Activated T-cell treated with anti-CD3 and anti-CD28 coated beads, Interleukin-2, amount 50 U/mL, for 72 hours (primary cell): ENCODE measurements at regions not wholly inside any gene's neighbourhood (a gene's known extent, or its start where the extent isn't known, plus 50 kb on each side); places are given as distances from the start of the nearest gene placed in this dataset.

Source experiments
- ATAC-seq, 2 donors: fragments of 150-1000 bp; cut with Tn5 transposase; replicated peaks in 1 of 2; 2 replicates each; pipeline ENCODE4 v1.10.0; 2021; ENCODE audit warnings: moderate library complexity in 2 of 2, mild to moderate bottlenecking in 1 of 2
- DNase-seq, 2 donors: peaks; one replicate each; pipeline ENCODE4 v3.0.0; 2021 to 2022; ENCODE audit warnings: mixed read lengths in 1 of 2
- H3K27ac Mint-ChIP-seq: one replicate; pipeline ENCODE4 v1.8.0; 2022; ENCODE audit warnings: mild to moderate bottlenecking, moderate library complexity, mixed read lengths
- H3K27me3 Mint-ChIP-seq: one replicate; pipeline ENCODE4 v1.8.0; 2022; ENCODE audit warnings: low read depth, mixed read lengths
- H3K36me3 Mint-ChIP-seq, 2 donors: one replicate each; pipeline ENCODE4 v1.8.0; 2022; ENCODE audit warnings: mixed read lengths in 2 of 2, mild to moderate bottlenecking in 1 of 2; ENCODE audit not compliant: insufficient read depth in 2 of 2
- H3K4me1 Mint-ChIP-seq: one replicate; pipeline ENCODE4 v1.8.0; 2022; ENCODE audit warnings: low read depth, mixed read lengths
- H3K4me3 Mint-ChIP-seq, 2 donors: one replicate each; pipeline ENCODE4 v1.8.0; 2022; ENCODE audit warnings: mild to moderate bottlenecking in 2 of 2, mixed read lengths in 2 of 2, moderate library complexity in 2 of 2
- H3K9me3 Mint-ChIP-seq, 2 donors: one replicate each; pipeline ENCODE4 v1.8.0; 2022; ENCODE audit warnings: mixed read lengths in 2 of 2

DNA sequence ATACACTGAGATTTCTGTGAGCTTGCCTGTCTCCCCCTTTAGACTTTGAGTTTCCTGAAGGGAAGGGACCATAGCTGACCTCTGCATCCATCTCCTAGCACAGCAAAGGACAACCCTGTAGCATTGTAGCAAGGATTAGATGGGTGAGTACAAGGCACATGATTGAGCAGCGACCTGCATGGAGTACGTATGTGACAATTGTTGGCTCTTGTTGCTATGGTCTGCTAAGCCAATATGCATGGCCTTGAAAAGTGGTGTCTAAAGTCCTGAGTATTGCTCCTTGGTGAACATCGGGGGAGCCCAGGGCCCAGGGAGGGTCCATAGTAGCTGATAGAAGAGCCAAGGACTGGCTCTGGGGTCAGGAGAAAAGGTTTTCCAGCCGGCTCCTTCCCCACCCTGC, 365.0 kb upstream of the CHD6 start:
- Mint-ChIP-seq H3K4me3 (no peak overlapping the region), H3K9me3 (peaks cover 0 to 2% of the 10 kb centered on the region in 2 donors), H3K4me1 (no peaks in the 10 kb centered on the region), H3K27ac (no peak overlapping the region), H3K36me3 (no peaks in the 10 kb centered on the region), H3K27me3 (no peaks in the 10 kb centered on the region)
- DNase-seq (no peak), ATAC-seq (no peak)

DNA sequence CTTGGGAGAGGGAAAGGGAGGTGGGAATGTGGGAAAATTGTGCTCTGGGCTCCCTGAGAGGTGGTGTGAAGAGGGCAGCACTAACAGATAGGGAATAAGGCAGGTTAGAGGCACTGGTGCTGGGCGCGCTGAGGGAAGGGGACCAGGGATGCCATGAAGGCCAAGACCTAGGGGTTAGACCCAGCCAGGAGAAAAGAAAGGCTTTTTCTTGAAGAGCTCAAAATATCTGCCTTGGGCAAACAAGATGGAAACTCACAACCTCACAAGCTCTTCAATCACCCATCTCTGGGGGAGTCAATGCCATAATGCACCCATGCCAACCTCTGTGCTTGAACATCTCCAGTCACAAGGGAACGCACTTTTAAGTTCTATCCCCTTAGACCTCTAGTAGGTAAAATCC, 363.6 kb upstream of the CHD6 start:
- ATAC-seq: no peak

DNA sequence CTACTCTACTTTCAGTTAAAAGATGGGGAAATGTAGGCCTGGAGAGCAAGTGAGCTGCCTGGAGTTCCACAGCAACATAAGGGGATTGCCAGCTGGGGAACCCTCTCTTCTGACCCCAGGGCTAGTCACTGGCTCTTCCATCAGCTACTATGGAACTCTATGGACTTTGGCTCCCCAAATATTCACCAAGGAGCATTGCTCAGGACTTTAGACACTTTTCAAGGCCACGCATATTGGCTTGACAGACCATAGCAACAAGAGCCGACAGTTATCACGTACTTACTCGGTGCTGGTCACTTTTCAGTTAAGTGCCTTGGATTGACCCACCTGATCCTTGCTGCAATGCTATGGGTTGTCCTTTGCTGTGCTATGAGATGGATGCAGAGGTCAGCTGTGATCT, 360.7 kb upstream of the CHD6 start:
- H3K27me3 Mint-ChIP-seq: no peaks in the 10 kb centered on the region
- no peaks in the 10 kb centered on the region for H3K4me1 Mint-ChIP-seq
- no peaks in the 10 kb centered on the region for H3K36me3 Mint-ChIP-seq
- DNase-seq: no peak
- ATAC-seq: no peak
- H3K27ac Mint-ChIP-seq: no peak overlapping the region
- H3K4me3 Mint-ChIP-seq: no peak overlapping the region
- peaks cover 0 to 2% of the 10 kb centered on the region in 2 donors for H3K9me3 Mint-ChIP-seq

More for the DNA sequence above, 363.6 kb upstream of the CHD6 start:
- H3K36me3 Mint-ChIP-seq: no peaks in the 10 kb centered on the region
- H3K27ac Mint-ChIP-seq: no peak overlapping the region
- no peak overlapping the region for H3K4me3 Mint-ChIP-seq
- H3K27me3 Mint-ChIP-seq: no peaks in the 10 kb centered on the region
- peaks cover 0 to 2% of the 10 kb centered on the region in 2 donors for H3K9me3 Mint-ChIP-seq
- no peaks in the 10 kb centered on the region for H3K4me1 Mint-ChIP-seq
- no peak for DNase-seq

DNA sequence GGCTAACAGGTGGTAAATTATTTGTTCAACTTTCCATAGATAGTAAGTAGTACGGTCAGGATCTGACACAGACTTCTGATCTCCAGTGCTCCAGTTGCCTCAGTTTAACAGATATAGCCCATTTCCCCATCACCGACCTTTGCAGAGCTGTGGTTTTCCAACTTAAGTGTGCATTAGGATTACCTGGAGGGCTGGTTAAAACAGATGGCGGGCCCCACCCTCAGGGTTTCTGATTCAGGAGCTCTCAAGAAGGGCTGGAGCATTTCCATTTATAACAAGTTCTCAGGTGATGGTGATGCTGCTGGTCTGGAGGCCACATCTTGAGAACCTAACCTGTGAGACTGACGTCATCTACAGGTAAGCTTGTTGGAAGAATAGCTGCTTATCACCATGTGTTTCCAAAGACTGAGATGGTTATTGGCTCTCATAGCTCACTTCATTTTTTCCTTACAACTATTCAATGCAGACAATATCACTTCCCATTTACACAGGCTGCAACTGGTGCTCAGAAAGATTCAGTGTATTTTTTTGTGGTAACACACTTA, 360.1 kb upstream of the CHD6 start:
- H3K27me3 Mint-ChIP-seq: peaks cover 4% of the 10 kb centered on the region
- ATAC-seq: no peak
- H3K4me1 Mint-ChIP-seq: no peaks in the 10 kb centered on the region
- peaks cover 0 to 5% of the 10 kb centered on the region in 2 donors for H3K9me3 Mint-ChIP-seq
- no peak overlapping the region for H3K27ac Mint-ChIP-seq
- H3K4me3 Mint-ChIP-seq: no peak overlapping the region
- no peaks in the 10 kb centered on the region for H3K36me3 Mint-ChIP-seq
- DNase-seq: no peak

DNA sequence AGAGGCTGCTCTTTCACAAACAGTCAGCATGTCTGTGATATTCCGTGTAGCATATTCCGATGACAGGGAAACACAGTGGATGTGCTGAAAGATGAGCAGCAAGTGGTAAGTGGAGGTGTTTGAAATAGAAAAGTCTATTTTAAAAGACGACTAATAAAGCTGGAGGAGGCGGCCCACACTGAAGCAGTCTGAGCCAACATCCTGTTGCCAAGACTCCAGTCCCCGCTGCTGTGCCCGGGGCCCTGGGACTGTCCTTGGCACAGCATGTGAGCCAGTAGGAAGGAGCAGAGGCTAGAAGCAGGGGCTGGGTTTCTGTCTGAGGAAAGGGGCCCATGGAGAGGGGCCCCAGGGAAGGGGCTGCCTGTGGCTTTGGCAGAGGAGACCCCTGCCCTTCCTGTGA, 351.5 kb upstream of the CHD6 start:
- Mint-ChIP-seq H3K36me3 (no peaks in the 10 kb centered on the region), H3K9me3 (peaks cover 0 to 3% of the 10 kb centered on the region in 2 donors), H3K27ac (no peak overlapping the region), H3K4me1 (no peaks in the 10 kb centered on the region), H3K27me3 (peaks cover 8% of the 10 kb centered on the region), H3K4me3 (no peak overlapping the region)
- no peak for DNase-seq
- ATAC-seq: no peak

DNA sequence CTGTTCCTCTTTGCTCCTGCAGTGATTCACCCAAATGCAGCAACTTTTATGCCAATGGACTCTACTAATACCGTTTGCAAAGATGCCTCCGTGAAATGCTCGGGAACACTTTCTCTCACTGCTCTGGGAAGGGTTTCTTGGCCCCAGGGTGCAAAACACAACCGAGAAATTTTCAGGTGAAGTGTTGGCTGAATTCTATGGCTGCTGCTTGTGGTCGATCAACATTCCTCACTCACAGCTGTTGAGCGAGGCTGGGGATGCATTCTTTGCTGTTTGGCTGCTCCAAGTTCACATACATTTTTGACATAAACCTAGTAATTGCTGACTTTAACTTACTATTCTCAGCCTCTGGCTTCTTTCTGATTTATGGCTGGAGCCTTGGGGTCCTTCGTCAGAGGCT, 342.0 kb upstream of the CHD6 start:
- ATAC-seq (no peak), DNase-seq (no peak)
- H3K36me3 Mint-ChIP-seq: no peaks in the 10 kb centered on the region
- H3K9me3 Mint-ChIP-seq: peaks cover 0 to 2% of the 10 kb centered on the region in 2 donors
- no peaks in the 10 kb centered on the region for H3K27me3 Mint-ChIP-seq
- no peak overlapping the region for H3K4me3 Mint-ChIP-seq
- H3K4me1 Mint-ChIP-seq: no peaks in the 10 kb centered on the region
- H3K27ac Mint-ChIP-seq: no peak overlapping the region

DNA sequence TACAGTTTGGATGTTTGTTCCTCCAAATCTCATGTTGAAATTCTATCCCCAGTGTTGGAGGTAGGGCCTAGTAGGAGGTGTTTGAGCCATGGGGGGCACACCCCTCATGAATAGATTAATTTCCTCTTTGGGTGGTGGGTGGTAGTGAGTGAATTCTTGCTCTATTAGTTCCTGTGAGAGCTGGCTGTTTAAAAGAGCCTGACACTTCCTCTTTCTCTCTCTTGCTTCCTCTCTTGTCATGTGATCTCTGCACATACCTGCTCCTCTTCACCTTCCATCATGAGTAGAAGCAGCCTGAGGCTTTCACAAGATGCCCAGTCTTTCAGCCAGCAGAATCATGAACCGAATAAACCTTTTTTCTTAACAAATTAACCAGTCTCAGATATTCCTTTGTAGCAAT, 340.2 kb upstream of the CHD6 start:
- DNase-seq: no peak
- Mint-ChIP-seq H3K9me3 (peaks cover 0 to 2% of the 10 kb centered on the region in 2 donors), H3K4me3 (no peak overlapping the region), H3K4me1 (no peaks in the 10 kb centered on the region), H3K36me3 (no peaks in the 10 kb centered on the region), H3K27ac (no peak overlapping the region), H3K27me3 (no peaks in the 10 kb centered on the region)
- no peak for ATAC-seq

DNA sequence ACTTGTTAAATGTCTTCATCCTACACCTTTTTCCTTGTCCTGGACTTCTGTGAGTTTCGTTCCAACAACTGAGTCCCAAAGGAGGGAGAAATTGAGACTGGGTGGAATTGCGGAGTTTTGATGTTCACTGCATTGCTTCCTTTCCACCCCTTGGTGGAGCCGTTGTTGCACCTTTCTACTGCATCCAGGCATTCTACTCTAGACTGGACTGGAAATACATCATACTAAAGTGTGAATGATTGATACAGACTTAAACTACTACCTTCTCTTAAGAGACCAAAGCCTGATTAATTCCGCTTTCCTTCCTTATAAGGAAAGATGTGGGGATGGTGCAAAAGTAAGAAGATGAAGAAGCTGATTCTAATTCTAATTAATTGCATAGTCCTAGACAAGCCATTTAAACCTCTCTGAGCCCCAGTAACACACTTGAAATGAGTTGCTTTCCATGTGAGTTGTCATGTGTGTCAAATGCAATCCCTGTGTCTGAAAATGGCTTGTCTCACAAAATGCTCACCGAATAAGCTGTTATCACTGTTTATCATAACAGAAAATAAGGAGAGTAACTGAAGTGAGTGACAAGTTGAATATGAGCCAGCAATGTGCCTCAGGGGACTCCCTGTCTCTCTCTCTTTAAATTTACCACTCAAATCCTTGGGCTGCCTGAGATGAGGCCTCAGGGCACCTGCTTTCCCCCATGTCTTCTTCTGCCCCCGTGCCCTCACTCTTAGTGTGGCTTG, 338.3 kb upstream of the CHD6 start:
- ATAC-seq: no peak
- no peak for DNase-seq
- H3K27me3 Mint-ChIP-seq: no peaks in the 10 kb centered on the region

DNA sequence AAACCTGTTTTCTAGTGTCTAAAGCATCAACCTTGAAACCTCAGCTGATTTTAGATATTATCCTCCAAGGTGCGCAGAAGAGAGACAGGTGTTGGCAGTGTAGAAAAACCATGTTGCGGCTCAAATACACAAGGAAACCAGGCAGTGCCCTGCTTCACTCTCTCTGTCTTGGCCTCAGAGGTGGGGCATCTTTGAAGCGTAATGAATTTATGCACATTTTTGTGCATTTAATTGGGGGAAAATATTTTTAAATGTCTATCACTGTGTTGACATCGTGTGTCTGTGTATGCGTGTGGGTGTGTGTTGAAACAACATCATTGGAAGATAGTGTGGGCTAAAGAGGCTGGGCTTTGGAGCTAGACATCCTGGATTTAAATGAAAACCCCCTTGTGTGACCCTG, 334.0 kb upstream of the CHD6 start:
- H3K36me3 Mint-ChIP-seq: no peaks in the 10 kb centered on the region
- no peaks in the 10 kb centered on the region for H3K4me1 Mint-ChIP-seq
- peaks cover 8% of the 10 kb centered on the region for H3K27me3 Mint-ChIP-seq
- no peak overlapping the region for H3K27ac Mint-ChIP-seq
- ATAC-seq (no peak), DNase-seq (no peak)
- H3K9me3 Mint-ChIP-seq: no peaks in the 10 kb centered on the region
- H3K4me3 Mint-ChIP-seq: no peak overlapping the region

More for the DNA sequence above, 338.3 kb upstream of the CHD6 start:
- no peaks in the 10 kb centered on the region for H3K36me3 Mint-ChIP-seq
- H3K9me3 Mint-ChIP-seq: peaks cover 0 to 2% of the 10 kb centered on the region in 2 donors
- no peaks in the 10 kb centered on the region for H3K4me1 Mint-ChIP-seq
- H3K4me3 Mint-ChIP-seq: no peak overlapping the region
- H3K27ac Mint-ChIP-seq: no peak overlapping the region

DNA sequence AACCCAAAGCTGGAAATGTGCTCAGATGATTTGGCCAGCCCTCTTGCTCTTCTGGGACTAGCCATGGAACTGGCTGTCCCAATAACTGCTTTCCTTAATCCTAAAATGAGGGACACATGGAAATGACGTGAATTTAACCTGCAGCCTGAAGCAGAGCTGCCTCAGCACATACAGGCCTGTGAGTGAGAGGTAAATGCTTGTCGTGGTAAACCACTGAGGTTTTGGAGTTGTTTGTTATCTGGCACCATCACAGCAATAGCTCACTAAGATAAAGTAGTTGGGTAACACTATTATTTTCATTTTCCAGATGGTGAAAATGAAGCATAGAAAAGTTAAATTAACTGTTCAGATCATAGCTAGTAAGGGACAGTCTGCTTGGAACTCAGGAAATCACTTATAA, 333.4 kb upstream of the CHD6 start:
- H3K4me1 Mint-ChIP-seq: no peaks in the 10 kb centered on the region
- DNase-seq (no peak), ATAC-seq (no peak)
- H3K27me3 Mint-ChIP-seq: peaks cover 8% of the 10 kb centered on the region
- H3K27ac Mint-ChIP-seq: no peak overlapping the region
- no peaks in the 10 kb centered on the region for H3K36me3 Mint-ChIP-seq
- H3K9me3 Mint-ChIP-seq: no peaks in the 10 kb centered on the region
- no peak overlapping the region for H3K4me3 Mint-ChIP-seq

DNA sequence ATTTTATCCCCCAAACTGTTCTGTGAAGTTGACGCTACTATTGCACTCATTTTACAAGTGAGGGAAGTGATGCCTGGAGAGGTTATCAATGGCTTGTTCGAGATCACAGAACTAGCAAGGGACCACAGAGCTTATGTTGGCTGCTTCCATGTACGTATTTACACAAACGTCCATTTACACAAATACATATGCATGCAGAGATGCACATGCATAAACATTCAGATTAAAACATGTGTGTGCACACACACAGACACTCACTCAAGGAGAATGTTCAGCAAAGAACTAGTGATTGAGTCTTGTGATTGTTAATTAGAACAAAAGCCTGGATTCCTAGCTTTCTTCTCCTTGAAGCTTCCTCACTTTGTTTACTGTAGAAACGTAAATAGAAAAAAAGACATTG, 321.5 kb upstream of the CHD6 start:
- Mint-ChIP-seq H3K4me1 (no peaks in the 10 kb centered on the region), H3K27ac (no peak overlapping the region), H3K36me3 (no peaks in the 10 kb centered on the region), H3K27me3 (no peaks in the 10 kb centered on the region), H3K9me3 (no peaks in the 10 kb centered on the region), H3K4me3 (no peak overlapping the region)
- DNase-seq: no peak
- ATAC-seq: no peak

DNA sequence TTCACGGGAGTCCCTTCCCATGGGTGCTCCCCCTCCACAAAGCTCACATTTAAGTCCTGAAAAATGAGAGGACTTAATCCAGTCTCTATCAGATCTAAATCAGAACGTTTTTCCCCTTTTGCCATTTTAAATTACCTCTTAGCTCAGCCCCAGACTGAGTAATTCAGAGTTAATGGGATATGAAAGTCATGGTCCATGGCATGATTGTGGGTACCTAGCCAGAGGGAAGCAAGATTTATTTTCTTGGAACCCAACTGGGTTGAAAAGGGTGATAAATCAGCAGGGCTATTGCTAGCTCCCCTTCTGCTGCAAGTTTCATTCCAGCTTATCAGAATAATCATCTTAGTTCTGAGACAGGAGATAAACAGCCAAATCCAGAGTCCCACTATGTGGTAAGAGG, 320.2 kb upstream of the CHD6 start:
- no peaks in the 10 kb centered on the region for H3K27me3 Mint-ChIP-seq
- H3K27ac Mint-ChIP-seq: no peak overlapping the region
- H3K9me3 Mint-ChIP-seq: no peaks in the 10 kb centered on the region
- no peak overlapping the region for H3K4me3 Mint-ChIP-seq
- no peaks in the 10 kb centered on the region for H3K36me3 Mint-ChIP-seq
- DNase-seq (no peak), ATAC-seq (no peak)
- H3K4me1 Mint-ChIP-seq: no peaks in the 10 kb centered on the region

DNA sequence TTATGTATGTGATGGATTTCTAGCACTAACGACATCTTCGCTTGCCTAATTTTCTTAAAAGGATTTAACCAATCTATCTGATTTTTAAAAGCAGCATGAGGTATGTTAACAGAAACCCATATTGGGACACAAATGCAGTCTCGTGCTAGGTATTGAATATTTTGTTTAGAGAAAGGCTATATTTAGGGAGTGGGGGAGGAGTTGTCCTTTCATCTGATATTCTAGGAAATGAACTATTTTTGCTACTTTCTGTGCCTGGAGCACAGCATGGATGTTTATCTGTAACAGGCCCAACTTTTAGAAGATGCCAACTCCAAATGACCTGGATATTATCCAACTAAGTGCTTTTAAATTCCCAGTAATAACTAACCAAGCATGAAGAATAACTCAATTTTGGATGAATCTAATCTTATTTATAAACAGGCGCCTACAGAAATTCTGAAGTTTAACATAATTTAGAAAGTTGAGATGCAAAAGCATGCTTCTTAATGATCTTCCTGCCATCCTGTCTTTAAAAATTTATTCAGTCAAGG, 317.1 kb upstream of the CHD6 start:
- ATAC-seq (no peak), DNase-seq (no peak)
- Mint-ChIP-seq H3K36me3 (no peaks in the 10 kb centered on the region), H3K27me3 (no peaks in the 10 kb centered on the region), H3K27ac (no peak overlapping the region), H3K9me3 (peaks cover 0 to 3% of the 10 kb centered on the region in 2 donors), H3K4me1 (no peaks in the 10 kb centered on the region), H3K4me3 (no peak overlapping the region)

DNA sequence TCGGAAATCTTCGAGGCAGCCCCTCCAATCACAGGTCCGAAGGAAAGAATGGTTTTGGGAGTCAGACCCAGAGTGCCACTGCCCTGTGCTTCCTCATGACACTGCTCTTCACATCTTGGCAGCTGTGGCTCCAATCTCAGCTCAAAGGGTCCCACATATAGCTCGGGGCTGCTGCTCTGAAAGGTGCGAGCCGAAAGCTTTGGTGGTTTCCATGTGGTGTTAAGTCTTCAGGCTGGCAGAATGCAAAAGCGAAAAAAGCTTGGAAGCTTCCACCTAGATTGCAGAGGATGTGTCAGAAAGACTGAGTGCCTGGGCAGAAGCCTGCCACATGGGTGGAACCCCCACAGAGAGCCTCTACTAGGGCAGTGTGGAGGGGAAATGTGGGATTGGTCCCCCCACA, 314.3 kb upstream of the CHD6 start:
- ATAC-seq (no peak), DNase-seq (no peak)
- Mint-ChIP-seq H3K36me3 (no peaks in the 10 kb centered on the region), H3K9me3 (peaks cover 0 to 3% of the 10 kb centered on the region in 2 donors), H3K27me3 (peaks cover 6% of the 10 kb centered on the region), H3K4me1 (no peaks in the 10 kb centered on the region), H3K4me3 (no peak overlapping the region), H3K27ac (no peak overlapping the region)
